ENCODE measurements at regions not wholly inside any gene's neighbourhood (a gene's known extent, or its start where the extent isn't known, plus 50 kb on each side); places are given as distances from the start of the nearest gene placed in this dataset.

GRCh38 chr5:102660111-102660510 lies 95.0 kb upstream of the PAM start:
- TF ChIP-seq CTCF (conservative IDR thresholded peaks at IDR 0.05; ENCODE audit: low read depth, low read length) = no peak
- no peak for TF ChIP-seq EZH2 (IDR thresholded peaks at IDR 0.05; ENCODE audit: borderline replicate concordance, low read depth, low read length, poor library complexity, severe bottlenecking)

Data from A673 (cell line).